Activated CD8-positive, alpha-beta T cell treated with anti-CD3 and anti-CD28 coated beads, Interleukin-2, amount 10 ng/mL, durations not matched to agents 7 days and 5 days (primary cell): ENCODE measurements at regions not wholly inside any gene's neighbourhood (a gene's known extent, or its start where the extent isn't known, plus 50 kb on each side); places are given as distances from the start of the nearest gene placed in this dataset.

Source experiments
- ATAC-seq: fragments of 150-1000 bp; cut with Tn5 transposase; one replicate; pipeline ENCODE4 v1.10.0; 2021; ENCODE audit warnings: moderate library complexity
- CTCF ChIA-PET: fragments of 350-600 bp; sonication (Branson Sonifier 250); formaldehyde crosslinking; loops from one replicate; lab custom pipeline; 2021; ENCODE audit warnings: antibody characterized with exemption; lab: Charles Lee
- POLR2A ChIA-PET: fragments of 350-600 bp; sonication (Branson Sonifier 250); formaldehyde crosslinking; loops from one replicate; lab custom pipeline; 2021; ENCODE audit warnings: antibody characterized with exemption; lab: Charles Lee
- DNase-seq: peaks from one replicate; pipeline ENCODE4 v3.0.0-alpha.2; 2020
- H3K27ac Mint-ChIP-seq: one replicate; pipeline ENCODE4 v1.8.0; 2021; ENCODE audit warnings: mild to moderate bottlenecking, mixed read lengths
- H3K27me3 Mint-ChIP-seq: one replicate; pipeline ENCODE4 v1.8.0; 2021; ENCODE audit warnings: low read depth, mixed read lengths
- H3K36me3 Mint-ChIP-seq: one replicate; pipeline ENCODE4 v1.8.0; 2021; ENCODE audit warnings: low read depth, mixed read lengths
- H3K4me1 Mint-ChIP-seq: one replicate; pipeline ENCODE4 v1.8.0; 2021; ENCODE audit warnings: low read depth, mixed read lengths
- H3K4me3 Mint-ChIP-seq: one replicate; pipeline ENCODE4 v1.8.0; 2021; ENCODE audit warnings: mild to moderate bottlenecking, mixed read lengths
- H3K9me3 Mint-ChIP-seq: one replicate; pipeline ENCODE4 v1.8.0; 2022; ENCODE audit warnings: mixed read lengths; ENCODE audit not compliant: insufficient read depth

DNA sequence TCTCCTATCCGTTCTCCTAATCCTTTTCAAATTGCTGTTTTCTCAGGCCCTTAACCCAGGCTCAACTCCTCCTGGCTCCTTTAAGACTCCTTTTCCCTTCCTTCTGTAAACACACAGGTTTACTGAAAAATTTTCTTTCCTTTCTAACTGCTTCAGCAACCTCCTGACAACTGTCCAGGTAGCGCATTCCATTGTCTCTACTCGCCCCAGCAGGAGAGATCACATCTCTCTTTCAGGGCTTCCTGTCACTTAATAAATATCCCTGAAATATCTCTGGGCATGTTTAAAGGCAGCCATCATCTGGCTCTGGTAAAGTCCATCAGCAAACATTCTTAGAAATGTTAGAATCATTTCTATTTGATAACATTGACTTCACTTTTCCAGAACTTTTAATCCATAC, 211.2 kb upstream of the PTBP2 start:
- Mint-ChIP-seq H3K27me3 (no peaks in the 10 kb centered on the region), H3K27ac (no peak overlapping the region), H3K4me3 (no peak overlapping the region), H3K4me1 (no peaks in the 10 kb centered on the region), H3K9me3 (no peaks in the 10 kb centered on the region), H3K36me3 (no peaks in the 10 kb centered on the region)
- CTCF ChIA-PET = no interaction called here
- ATAC-seq (no peak), DNase-seq (no peak)
- POLR2A ChIA-PET = no interaction called here

DNA sequence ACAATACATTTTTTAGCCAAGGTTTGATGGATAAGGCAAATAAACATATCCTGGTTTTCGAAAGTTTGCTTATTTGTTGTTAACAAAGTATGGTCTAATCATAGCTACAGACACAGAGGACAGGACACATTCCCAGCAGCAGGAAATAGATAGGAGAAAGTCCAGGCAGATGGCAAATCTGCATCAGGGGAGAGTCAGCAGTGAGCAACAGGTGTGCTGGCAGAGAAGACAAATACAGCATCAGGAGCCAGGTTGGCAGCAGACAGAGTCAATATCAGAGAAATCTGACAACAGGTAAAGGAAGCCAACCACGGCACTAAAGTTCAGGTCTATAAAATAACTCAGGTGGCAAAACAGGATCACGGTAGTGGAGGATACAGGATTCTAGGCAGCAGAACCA, 210.7 kb upstream of the PTBP2 start:
- no peak overlapping the region for H3K4me3 Mint-ChIP-seq
- no peak for DNase-seq
- no peak overlapping the region for H3K27ac Mint-ChIP-seq
- no peaks in the 10 kb centered on the region for H3K27me3 Mint-ChIP-seq
- H3K4me1 Mint-ChIP-seq = no peaks in the 10 kb centered on the region
- ChIA-PET POLR2A (no interaction called here), CTCF (interaction anchor here (0.6 kb wide), 1 partner anchor 58 kb away, joined by 3 read pairs; no protein-coding TSS in a partner anchor)
- H3K36me3 Mint-ChIP-seq = no peaks in the 10 kb centered on the region
- ATAC-seq = no peak
- H3K9me3 Mint-ChIP-seq = no peaks in the 10 kb centered on the region

DNA sequence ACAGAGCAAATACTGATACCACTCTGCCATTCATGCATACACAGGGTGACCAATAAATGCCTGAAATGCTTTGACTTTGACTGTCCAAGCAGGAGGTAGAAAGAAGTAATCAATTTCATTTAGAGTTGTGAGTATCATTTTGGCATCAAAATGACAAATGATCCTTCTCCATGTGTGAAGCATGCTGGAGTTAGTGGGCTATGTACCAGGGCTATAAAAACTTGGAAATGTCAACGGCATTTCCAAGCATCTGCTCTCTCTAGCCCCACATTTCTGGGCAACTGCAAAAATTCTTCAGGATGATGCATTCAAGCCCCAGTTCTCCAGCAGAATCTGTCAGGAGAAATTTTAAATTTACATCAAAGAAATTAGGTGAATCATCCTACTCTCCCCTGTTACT, 208.4 kb upstream of the PTBP2 start:
- no peaks in the 10 kb centered on the region for H3K9me3 Mint-ChIP-seq
- H3K4me3 Mint-ChIP-seq = no peak overlapping the region
- POLR2A ChIA-PET = no interaction called here
- DNase-seq (no peak), ATAC-seq (no peak)
- H3K27ac Mint-ChIP-seq = no peak overlapping the region
- CTCF ChIA-PET = no interaction called here
- H3K27me3 Mint-ChIP-seq = no peaks in the 10 kb centered on the region
- H3K4me1 Mint-ChIP-seq = no peaks in the 10 kb centered on the region
- H3K36me3 Mint-ChIP-seq = no peaks in the 10 kb centered on the region

DNA sequence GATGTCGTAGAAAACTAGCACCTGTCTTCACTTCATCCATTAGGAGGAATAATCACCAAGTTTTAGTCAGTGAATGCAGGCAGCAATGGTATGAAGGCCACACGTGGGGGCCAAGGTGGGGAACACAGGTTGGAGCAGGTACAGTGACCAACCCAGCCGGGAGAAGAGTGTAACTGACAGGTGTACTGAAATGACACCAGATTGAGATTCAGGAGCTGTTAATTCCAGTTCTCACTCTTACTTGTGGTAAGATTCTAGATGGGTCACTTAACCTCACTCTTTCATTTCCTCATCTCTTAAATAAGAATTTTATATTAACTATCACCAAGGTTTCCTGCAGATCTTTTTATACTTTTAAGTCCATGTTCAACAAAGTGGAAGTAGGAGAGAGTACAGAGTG, 206.2 kb upstream of the PTBP2 start:
- Mint-ChIP-seq H3K4me1 (no peaks in the 10 kb centered on the region), H3K9me3 (no peaks in the 10 kb centered on the region), H3K27me3 (no peaks in the 10 kb centered on the region), H3K36me3 (no peaks in the 10 kb centered on the region), H3K4me3 (no peak overlapping the region), H3K27ac (no peak overlapping the region)
- no peak for ATAC-seq
- POLR2A ChIA-PET = no interaction called here
- CTCF ChIA-PET = no interaction called here
- no peak for DNase-seq

GRCh38 chr1:96515925-96516324, 205.7 kb upstream of the PTBP2 start:
- H3K27me3 Mint-ChIP-seq = no peaks in the 10 kb centered on the region
- no peaks in the 10 kb centered on the region for H3K9me3 Mint-ChIP-seq
- CTCF ChIA-PET = no interaction called here
- POLR2A ChIA-PET = no interaction called here
- H3K36me3 Mint-ChIP-seq = no peaks in the 10 kb centered on the region
- DNase-seq (no peak), ATAC-seq (no peak)
- H3K4me1 Mint-ChIP-seq = no peaks in the 10 kb centered on the region
- no peak overlapping the region for H3K27ac Mint-ChIP-seq
- no peak overlapping the region for H3K4me3 Mint-ChIP-seq

GRCh38 chr1:96519851-96520578, 201.6 kb upstream of the PTBP2 start:
- ATAC-seq = no peak

GRCh38 chr1:96520579-96520947, 201.0 kb upstream of the PTBP2 start:
- H3K27me3 Mint-ChIP-seq = no peaks in the 10 kb centered on the region
- H3K4me3 Mint-ChIP-seq = no peak overlapping the region
- CTCF ChIA-PET = no interaction called here
- POLR2A ChIA-PET = no interaction called here
- no peak for ATAC-seq
- H3K36me3 Mint-ChIP-seq = no peaks in the 10 kb centered on the region
- no peaks in the 10 kb centered on the region for H3K4me1 Mint-ChIP-seq
- DNase-seq = no peak
- H3K27ac Mint-ChIP-seq = no peak overlapping the region
- H3K9me3 Mint-ChIP-seq = no peaks in the 10 kb centered on the region

More at GRCh38 chr1:96519851-96520578, 201.6 kb upstream of the PTBP2 start:
- ChIA-PET POLR2A (no interaction called here), CTCF (no interaction called here)
- no peaks in the 10 kb centered on the region for H3K9me3 Mint-ChIP-seq
- no peaks in the 10 kb centered on the region for H3K4me1 Mint-ChIP-seq
- H3K27me3 Mint-ChIP-seq = no peaks in the 10 kb centered on the region
- H3K27ac Mint-ChIP-seq = no peak overlapping the region
- no peaks in the 10 kb centered on the region for H3K36me3 Mint-ChIP-seq
- no peak for DNase-seq
- no peak overlapping the region for H3K4me3 Mint-ChIP-seq

- Mint-ChIP-seq H3K4me3 (no peak overlapping the region), H3K27ac (no peak overlapping the region), H3K4me1 (no peaks in the 10 kb centered on the region), H3K27me3 (no peaks in the 10 kb centered on the region), H3K9me3 (no peaks in the 10 kb centered on the region), H3K36me3 (no peaks in the 10 kb centered on the region)
- ChIA-PET CTCF (no interaction called here), POLR2A (no interaction called here)
- ATAC-seq (no peak), DNase-seq (no peak)
Observed at GRCh38 chr1:96521010-96521409, 200.6 kb upstream of the PTBP2 start.

DNA sequence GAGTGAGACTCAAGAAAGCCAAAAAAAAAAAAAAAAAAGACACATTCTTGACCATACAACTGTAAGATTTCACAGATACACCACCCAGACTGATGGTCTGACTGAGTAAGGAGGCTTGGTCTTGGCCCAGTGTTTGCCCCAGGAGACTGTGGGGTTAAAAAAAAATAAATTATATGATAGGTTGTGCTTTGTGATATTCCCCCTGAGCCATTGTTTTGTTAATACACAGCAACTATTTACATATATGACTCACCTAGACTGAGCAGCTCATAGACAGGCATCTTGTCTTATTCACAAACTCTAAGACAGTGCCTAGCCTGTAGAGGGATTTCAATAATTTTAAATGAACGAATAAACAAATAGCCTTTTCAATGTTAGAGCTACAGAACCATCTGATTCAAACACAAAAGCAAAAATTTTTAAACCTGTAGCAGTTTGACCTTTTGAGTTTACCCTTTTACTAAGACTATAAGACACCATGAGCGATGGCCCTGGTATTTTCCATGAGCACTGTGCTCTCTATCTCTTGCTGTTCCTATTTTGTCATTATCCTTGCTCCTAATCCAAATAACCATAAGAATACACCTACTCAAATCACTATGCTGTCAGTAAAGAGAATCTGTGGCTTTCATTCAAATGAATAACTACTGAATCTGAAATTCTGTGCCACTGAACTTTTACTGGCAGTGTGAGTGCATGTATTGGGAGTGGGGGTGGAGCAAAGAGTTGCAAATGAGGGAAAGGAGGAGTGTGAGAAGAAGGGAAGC, 199.4 kb upstream of the PTBP2 start:
- ChIA-PET POLR2A (no interaction called here), CTCF (interaction anchor here (0.6 kb wide), 1 partner anchor 109 kb away, joined by 3 read pairs; no protein-coding TSS in a partner anchor)
- H3K27ac Mint-ChIP-seq = no peak overlapping the region
- H3K27me3 Mint-ChIP-seq = no peaks in the 10 kb centered on the region
- H3K9me3 Mint-ChIP-seq = no peaks in the 10 kb centered on the region
- ATAC-seq = no peak
- H3K36me3 Mint-ChIP-seq = no peaks in the 10 kb centered on the region
- DNase-seq = no peak
- H3K4me3 Mint-ChIP-seq = no peak overlapping the region
- no peaks in the 10 kb centered on the region for H3K4me1 Mint-ChIP-seq

DNA sequence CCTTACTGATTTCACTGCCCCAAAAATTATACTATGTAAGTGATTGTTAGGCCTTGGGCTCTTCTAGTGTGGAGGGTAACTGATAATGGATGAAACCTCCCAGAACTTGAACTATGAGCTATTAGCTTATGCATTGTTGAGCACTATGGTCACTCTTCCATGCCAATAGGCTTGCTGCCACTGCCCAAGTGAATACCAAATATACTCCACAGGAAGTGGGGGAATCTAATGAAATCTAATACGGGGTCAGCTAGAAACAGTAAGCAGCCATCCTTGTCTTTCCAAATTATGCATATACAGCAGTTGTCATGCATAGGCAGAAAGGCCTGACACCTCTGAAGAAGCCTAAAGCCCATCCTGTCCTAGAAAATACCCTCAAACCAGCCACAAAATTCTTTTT, 198.7 kb upstream of the PTBP2 start:
- DNase-seq = no peak
- ChIA-PET CTCF (no interaction called here), POLR2A (no interaction called here)
- no peak for ATAC-seq
- Mint-ChIP-seq H3K9me3 (peaks cover under 1% of the 10 kb centered on the region), H3K4me3 (no peak overlapping the region), H3K4me1 (no peaks in the 10 kb centered on the region), H3K27ac (no peak overlapping the region), H3K27me3 (no peaks in the 10 kb centered on the region), H3K36me3 (no peaks in the 10 kb centered on the region)

DNA sequence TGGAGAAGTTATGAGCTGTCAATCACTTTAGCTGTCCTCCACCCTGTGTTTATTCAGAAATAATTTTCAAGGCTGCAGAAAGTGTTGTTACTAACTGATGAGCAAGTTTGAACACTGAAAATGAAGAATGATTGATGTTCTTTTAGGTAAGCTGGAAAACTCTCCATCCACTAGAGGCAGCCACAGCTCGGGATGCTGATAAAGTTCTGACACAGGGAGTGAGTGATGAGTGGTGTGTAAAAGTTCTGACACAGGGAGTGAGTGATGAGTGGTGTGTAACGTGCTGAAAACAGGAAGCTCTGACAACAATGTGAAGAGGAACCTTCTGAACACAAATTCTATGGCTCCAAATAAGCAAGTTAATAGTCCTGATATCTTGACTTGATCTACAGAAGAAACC, 197.5 kb upstream of the PTBP2 start:
- Mint-ChIP-seq H3K9me3 (peaks cover 11% of the 10 kb centered on the region), H3K36me3 (no peaks in the 10 kb centered on the region), H3K27ac (no peak overlapping the region), H3K4me1 (no peaks in the 10 kb centered on the region), H3K27me3 (no peaks in the 10 kb centered on the region), H3K4me3 (no peak overlapping the region)
- ATAC-seq (no peak), DNase-seq (no peak)
- CTCF ChIA-PET = no interaction called here
- POLR2A ChIA-PET = no interaction called here

DNA sequence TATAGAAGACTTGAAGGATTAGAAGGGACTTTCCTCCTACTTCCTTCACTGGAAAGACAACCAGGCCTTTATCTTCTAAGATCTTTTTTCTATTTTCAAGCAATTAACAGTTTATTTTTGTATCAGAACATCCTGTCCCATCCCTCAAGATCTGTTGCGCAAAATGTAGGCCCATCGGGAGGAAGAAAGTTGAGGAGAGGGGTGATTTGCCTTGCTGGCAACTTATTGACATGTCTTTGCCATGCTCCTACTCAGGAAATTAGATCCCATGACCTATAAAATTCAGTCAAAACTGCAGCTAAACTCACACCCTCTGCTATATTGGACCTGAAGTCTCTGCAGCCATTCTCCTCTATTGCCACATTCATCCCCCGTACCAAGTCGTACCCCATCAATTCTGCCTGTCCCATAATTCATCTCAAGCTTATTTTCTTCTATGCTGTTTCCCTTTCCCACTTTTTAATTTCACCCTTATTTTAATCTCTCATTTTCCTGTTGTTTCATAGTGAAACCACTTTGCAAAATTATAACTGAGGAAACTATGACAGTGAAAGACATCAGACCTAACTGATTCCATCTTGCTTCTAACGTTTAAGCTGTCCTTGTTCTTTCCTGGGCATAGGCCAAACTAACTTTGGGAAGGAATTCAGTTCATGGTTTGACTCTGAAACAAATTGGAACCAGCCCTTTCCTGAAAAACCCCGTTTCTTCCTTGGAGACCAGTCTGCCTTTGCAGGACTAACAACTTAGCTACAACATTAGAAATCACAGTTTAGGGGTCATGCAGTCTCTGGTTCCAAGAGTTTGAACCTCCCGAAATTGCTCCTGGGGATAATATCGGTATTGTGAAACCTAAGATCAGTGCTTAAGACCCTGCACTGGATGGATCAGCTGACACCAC, 195.7 kb upstream of the PTBP2 start:
- no peaks in the 10 kb centered on the region for H3K4me1 Mint-ChIP-seq
- ChIA-PET CTCF (no interaction called here), POLR2A (no interaction called here)
- no peak overlapping the region for H3K4me3 Mint-ChIP-seq
- no peaks in the 10 kb centered on the region for H3K36me3 Mint-ChIP-seq
- ATAC-seq (no peak), DNase-seq (no peak)
- H3K9me3 Mint-ChIP-seq = peaks cover 11% of the 10 kb centered on the region
- H3K27me3 Mint-ChIP-seq = no peaks in the 10 kb centered on the region
- no peak overlapping the region for H3K27ac Mint-ChIP-seq
